AG10803 (cell line): ENCODE measurements at regions not wholly inside any gene's neighbourhood (a gene's known extent, or its start where the extent isn't known, plus 50 kb on each side); places are given as distances from the start of the nearest gene placed in this dataset.
"Not testable (repeated sequence)": the region's sequence is repeated elsewhere in the genome, so short reads cannot be mapped to it uniquely, and the experiment has no call there.

Experiments
- DNase-seq: peaks from one replicate; pipeline ENCODE4 v3.0.0; 2010; ENCODE audit warnings: low read depth
- H3K4me3 ChIP-seq: 2 replicates; pipeline ENCODE4 v1.5.1; 2011; ENCODE audit warnings: mild to moderate bottlenecking, low read length, control low read depth
- TF ChIP-seq, protein P1 (sequence below): conservative IDR thresholded peaks from 2 replicates; pipeline ENCODE4 v1.5.1; 2011; ENCODE audit warnings: mild to moderate bottlenecking, low read length, control low read depth, inconsistent platforms

DNA sequence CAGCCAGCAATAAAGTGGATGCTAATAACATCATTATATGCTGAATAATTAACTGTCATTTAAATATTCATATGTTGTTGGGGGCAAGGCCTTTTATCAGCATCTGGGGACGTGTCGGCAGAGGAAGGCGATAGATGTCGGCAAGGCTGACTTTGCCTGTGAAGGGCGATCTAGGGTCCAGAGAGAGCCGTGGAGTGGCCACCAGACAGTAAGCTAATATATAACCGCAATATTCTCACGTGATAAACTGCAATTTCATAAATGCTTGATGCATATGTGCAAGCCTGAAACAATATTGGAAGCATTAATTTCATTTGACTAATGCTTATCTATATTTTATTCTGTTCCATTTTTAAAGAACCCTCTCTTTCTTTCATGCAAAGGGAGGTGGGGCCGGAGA, 141.0 kb upstream of the POU3F1 start:
- TF ChIP-seq, protein P1, sequence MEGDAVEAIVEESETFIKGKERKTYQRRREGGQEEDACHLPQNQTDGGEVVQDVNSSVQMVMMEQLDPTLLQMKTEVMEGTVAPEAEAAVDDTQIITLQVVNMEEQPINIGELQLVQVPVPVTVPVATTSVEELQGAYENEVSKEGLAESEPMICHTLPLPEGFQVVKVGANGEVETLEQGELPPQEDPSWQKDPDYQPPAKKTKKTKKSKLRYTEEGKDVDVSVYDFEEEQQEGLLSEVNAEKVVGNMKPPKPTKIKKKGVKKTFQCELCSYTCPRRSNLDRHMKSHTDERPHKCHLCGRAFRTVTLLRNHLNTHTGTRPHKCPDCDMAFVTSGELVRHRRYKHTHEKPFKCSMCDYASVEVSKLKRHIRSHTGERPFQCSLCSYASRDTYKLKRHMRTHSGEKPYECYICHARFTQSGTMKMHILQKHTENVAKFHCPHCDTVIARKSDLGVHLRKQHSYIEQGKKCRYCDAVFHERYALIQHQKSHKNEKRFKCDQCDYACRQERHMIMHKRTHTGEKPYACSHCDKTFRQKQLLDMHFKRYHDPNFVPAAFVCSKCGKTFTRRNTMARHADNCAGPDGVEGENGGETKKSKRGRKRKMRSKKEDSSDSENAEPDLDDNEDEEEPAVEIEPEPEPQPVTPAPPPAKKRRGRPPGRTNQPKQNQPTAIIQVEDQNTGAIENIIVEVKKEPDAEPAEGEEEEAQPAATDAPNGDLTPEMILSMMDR, result no peak

DNA sequence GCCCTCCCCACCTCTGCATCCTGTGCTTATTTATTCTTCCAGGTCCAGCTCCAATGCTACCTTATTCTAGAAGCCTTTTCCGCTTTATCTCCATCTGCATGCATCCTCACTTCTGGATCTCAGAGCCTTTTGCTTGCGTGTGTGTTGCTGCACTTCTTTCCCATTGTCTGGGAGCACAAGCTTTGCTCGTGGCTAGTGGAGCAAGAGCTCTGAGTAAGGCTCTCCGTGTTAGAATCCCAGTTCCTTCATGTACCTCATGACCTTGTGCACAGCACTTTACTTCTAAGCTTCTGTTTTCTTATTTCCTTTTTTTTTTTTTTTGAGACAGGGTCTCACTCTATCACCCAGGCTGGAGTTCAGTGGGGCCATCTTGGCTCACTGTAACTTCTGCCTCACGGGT, 140.0 kb upstream of the POU3F1 start:
- TF ChIP-seq, protein P1, result no peak
- DNase-seq, result no peak

More for the DNA sequence above, 141.0 kb upstream of the POU3F1 start:
- DNase-seq, result no peak
- H3K4me3 ChIP-seq, result no peak overlapping the region

DNA sequence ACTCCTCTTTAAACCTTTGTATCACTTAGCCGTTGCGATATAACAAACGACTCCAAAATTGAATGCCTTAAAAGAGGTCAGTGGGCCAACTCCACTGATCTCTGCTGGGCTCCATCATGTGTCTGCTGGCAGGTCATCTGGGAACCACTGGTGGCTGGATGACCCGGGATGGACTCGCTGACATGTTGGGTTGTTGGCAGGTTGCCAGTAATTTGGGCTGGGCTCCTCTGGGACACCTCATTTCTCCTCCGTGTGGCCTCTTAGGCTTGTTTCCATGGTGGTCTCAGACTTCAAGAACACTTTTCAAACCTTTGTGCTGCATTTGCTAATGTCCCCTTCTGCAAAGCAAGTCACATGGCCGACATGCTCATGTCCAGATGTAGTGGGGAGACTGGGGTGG, 139.3 kb upstream of the POU3F1 start:
- no peak for DNase-seq
- no peak overlapping the region for H3K4me3 ChIP-seq
- TF ChIP-seq, protein P1, result no peak

More for the DNA sequence above, 140.0 kb upstream of the POU3F1 start:
- no peak overlapping the region for H3K4me3 ChIP-seq

DNA sequence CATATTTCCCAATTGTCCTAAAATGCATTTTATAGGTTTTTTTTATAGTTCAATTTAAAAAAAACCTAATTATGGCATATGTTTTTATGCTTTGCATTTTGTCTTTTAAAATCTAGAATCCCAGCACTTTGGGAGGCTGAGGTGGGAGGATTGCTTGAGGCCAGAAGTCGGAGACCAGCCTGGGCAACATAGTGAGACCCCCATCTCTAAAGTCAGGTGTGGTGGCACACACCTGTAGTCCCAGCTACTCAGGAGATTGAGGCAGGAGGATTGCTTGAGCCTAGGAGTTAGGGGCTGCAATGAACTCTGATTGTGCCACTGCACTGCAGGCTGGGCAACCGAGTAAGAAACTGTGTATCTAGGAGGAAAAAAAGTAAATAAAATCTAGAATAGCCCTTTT, 137.2 kb upstream of the POU3F1 start:
- DNase-seq, result no peak
- H3K4me3 ChIP-seq, result no peak overlapping the region
- TF ChIP-seq, protein P1, result no peak

DNA sequence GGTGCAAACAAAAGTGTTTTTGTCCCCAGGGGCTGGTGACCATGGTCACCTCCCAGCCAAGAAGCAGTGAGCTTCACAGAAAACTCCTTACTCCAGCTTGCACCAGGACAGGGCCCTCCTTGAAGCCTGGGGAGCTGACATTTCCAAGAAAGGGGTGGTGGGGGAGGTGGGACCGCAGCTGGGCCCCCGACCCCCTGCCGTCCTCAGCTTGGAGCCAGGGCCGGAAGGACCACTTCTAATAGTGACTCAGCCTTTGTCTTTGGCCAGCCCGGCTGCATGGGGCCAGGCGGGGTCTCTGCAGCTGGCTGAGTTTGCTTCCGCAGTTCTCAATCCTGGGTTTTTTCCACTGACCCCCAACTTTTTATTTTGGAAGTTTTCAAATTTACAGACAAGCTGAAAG, 136.5 kb upstream of the POU3F1 start:
- no peak for DNase-seq
- TF ChIP-seq, protein P1, result no peak
- no peak overlapping the region for H3K4me3 ChIP-seq

DNA sequence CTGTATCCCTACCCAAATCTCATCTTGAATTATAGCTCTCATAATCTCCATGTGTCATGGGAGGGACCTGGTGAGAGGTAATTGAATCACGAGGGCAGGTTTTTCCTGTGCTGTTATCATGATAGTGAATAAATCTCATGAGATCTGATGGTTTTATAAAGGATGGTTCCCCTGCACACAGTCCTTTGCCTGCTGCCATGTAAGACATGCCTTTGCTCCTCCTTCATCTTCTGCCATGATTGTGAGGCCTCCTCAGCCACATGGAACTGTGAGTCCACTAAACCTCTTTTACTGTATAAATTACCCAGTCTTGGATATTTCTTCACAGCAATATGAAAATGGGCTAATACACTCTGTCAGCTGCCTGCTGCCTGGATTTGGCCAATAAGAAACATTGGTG, 133.8 kb upstream of the POU3F1 start:
- DNase-seq, H3K4me3 ChIP-seq: not testable (repeated sequence)

DNA sequence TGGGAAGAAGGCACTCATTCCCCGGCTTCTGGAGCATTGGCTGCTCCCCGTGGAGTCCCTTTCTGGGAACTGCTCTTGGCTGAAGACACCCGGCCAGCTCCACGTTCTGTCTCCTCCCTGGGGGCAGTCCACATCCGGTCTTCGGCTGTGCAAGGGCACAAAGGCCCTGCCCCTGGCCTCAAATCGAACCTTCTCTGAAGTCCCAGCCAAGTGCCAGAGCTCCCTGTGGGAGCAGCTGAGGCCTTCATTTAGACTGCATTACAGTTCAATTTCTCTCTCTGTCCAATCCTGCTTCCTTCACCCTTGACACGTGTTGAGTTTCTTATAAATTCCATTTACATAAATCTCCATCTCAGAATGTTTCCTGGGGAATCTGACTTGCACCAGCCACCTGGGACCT, 132.9 kb upstream of the POU3F1 start:
- DNase-seq, result no peak
- no peak overlapping the region for H3K4me3 ChIP-seq
- TF ChIP-seq, protein P1, result no peak

DNA sequence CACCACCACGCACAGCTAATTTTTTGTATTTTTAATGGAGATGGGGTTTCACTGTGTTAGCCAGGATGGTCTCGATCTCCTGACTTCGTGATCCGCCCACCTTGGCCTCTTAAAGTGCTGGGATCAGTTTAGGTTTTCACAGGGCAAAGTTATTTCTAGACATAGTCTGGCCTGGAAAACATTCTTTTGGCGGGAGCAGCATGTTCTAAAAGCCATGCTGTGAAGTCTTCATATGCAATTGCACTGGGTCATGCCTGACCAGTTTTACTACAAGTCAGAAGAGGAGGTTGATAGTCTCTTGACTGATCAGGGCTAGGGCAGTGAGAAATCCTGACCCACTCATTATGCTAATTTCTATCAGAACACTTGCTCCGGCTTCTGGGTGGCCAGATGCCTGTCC, 131.6 kb upstream of the POU3F1 start:
- TF ChIP-seq, protein P1, result no peak
- no peak for DNase-seq
- no peak overlapping the region for H3K4me3 ChIP-seq
